UCSD-AML1 (cell line): ENCODE measurements at regions not wholly inside any gene's neighbourhood (a gene's known extent, or its start where the extent isn't known, plus 50 kb on each side); places are given as distances from the start of the nearest gene placed in this dataset.

Source experiments
- DNase-seq: peaks from one replicate; lab custom pipeline; 2025; ENCODE audit not compliant: unreplicated experiment; lab: John Stamatoyannopoulos, UW

GRCh38 chr7:79876848-79877252 is 257.8 kb upstream of the GNAI1 start:
- no peak for DNase-seq

GRCh38 chr7:79874797-79875196 is 259.8 kb upstream of the GNAI1 start:
- DNase-seq, result no peak

GRCh38 chr7:79872176-79872575 is 262.5 kb upstream of the GNAI1 start:
- DNase-seq, result no peak

GRCh38 chr7:79868010-79868409 is 266.6 kb upstream of the GNAI1 start:
- DNase-seq, result no peak

- no peak for DNase-seq
These were observed 272.0 kb upstream of the GNAI1 start for GRCh38 chr7:79862447-79863210.

GRCh38 chr7:79855172-79855571 is 279.5 kb upstream of the GNAI1 start:
- DNase-seq, result no peak

GRCh38 chr7:79854621-79855020 is 280.0 kb upstream of the GNAI1 start:
- DNase-seq, result no peak

- no peak for DNase-seq
These were observed 296.7 kb upstream of the GNAI1 start for GRCh38 chr7:79837915-79838314.

GRCh38 chr7:79833616-79834015 is 301.0 kb upstream of the GNAI1 start:
- DNase-seq, result no peak

GRCh38 chr7:79828866-79829265 is 305.8 kb upstream of the GNAI1 start:
- DNase-seq, result no peak

GRCh38 chr7:79823246-79823951 is 311.2 kb upstream of the GNAI1 start:
- DNase-seq, result no peak

GRCh38 chr7:79822620-79823240 is 311.9 kb upstream of the GNAI1 start:
- no peak for DNase-seq

GRCh38 chr7:79820387-79820786 is 314.2 kb upstream of the GNAI1 start:
- no peak for DNase-seq

- no peak for DNase-seq
These were observed 323.7 kb upstream of the GNAI1 start for GRCh38 chr7:79810916-79811315.

- DNase-seq, result no peak
These were observed 328.4 kb upstream of the GNAI1 start for GRCh38 chr7:79806161-79806734.

- DNase-seq, result no peak
These were observed 337.3 kb upstream of the MAGI2 start for GRCh38 chr7:79790656-79791262.

GRCh38 chr7:79789584-79790345 is 336.3 kb upstream of the MAGI2 start:
- no peak for DNase-seq

- no peak for DNase-seq
These were observed 334.2 kb upstream of the MAGI2 start for GRCh38 chr7:79787623-79788022.

- no peak for DNase-seq
These were observed 333.6 kb upstream of the MAGI2 start for GRCh38 chr7:79787096-79787495.

- DNase-seq, result no peak
These were observed 332.7 kb upstream of the MAGI2 start for GRCh38 chr7:79786187-79786586.

GRCh38 chr7:79785556-79785955 is 332.1 kb upstream of the MAGI2 start:
- no peak for DNase-seq
